ENCODE measurements at regions not wholly inside any gene's neighbourhood (a gene's known extent, or its start where the extent isn't known, plus 50 kb on each side); places are given as distances from the start of the nearest gene placed in this dataset.

DNA sequence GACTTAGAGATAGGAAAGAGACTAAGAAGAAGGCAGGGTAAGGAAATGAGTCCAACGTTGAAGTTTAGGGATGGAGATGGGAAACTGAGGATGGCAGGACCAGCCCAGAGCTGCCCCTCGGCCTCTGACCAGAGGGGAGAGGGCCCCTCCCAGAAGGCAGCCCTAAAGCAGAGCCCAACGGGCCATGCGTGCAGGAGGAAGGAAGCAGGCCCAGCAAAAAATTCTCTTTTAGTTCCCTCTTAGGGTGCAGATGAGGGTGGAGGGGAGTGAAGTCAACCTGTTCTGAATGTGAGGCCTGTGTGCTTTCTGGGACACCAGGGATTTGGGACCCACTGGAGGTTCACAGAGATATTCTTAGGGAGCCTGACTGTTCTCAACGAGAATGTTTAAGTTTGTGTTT lies 225.4 kb downstream of the RHOU start:
- H3K27ac ChIP-seq (ENCODE audit: low read length), result no peak overlapping the region
- H3K27me3 ChIP-seq (ENCODE audit: control insufficient read depth in 1 of 2, insufficient read depth in 2 of 2, low read length in 2 of 2), result no peaks in the 10 kb centered on the region
- H3K36me3 ChIP-seq (ENCODE audit: control insufficient read depth in 2 of 2, insufficient read depth in 2 of 2, low read length in 2 of 2), result no peaks in the 10 kb centered on the region
- H3K4me1 ChIP-seq (ENCODE audit: control insufficient read depth, insufficient read depth, low read length), result peaks cover 6% of the 10 kb centered on the region
- no peak overlapping the region for H3K4me3 ChIP-seq (ENCODE audit: low read length in 2 of 2)
- H3K9me3 ChIP-seq (ENCODE audit: control insufficient read depth in 2 of 2, low read length in 2 of 2), result no peaks in the 10 kb centered on the region
- H3K9ac ChIP-seq (ENCODE audit: low read length in 2 of 2), result no peak overlapping the region

GRCh38 chr1:228961511-228961910 lies 226.2 kb downstream of the RHOU start:
- H3K9me3 ChIP-seq (ENCODE audit: control insufficient read depth in 2 of 2, low read length in 2 of 2), result no peaks in the 10 kb centered on the region
- no peak overlapping the region for H3K9ac ChIP-seq (ENCODE audit: low read length in 2 of 2)
- H3K27me3 ChIP-seq (ENCODE audit: control insufficient read depth in 1 of 2, insufficient read depth in 2 of 2, low read length in 2 of 2), result no peaks in the 10 kb centered on the region
- H3K4me3 ChIP-seq (ENCODE audit: low read length in 2 of 2), result no peak overlapping the region
- H3K36me3 ChIP-seq (ENCODE audit: control insufficient read depth in 2 of 2, insufficient read depth in 2 of 2, low read length in 2 of 2), result no peaks in the 10 kb centered on the region
- peaks cover 6% of the 10 kb centered on the region for H3K4me1 ChIP-seq (ENCODE audit: control insufficient read depth, insufficient read depth, low read length)
- no peak overlapping the region for H3K27ac ChIP-seq (ENCODE audit: low read length)

DNA sequence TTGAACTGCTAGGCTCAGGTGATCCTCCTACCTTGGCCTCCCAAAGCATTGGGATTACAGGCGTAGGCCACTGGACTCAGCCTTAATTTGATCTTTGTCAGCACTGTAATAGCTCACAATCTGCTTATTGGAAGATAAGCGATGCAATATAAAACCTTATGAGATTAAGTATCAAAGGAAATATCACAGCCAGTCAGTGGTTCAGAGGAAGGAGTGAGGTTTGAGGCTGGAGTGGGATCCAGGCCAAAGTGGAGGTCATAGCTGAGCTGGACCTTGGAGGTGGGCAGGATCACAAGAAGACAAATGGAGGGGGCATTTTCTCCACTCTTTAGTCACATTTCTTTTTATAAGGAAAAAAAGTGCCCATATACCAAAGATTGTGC lies 228.5 kb downstream of the RHOU start:
- H3K4me3 ChIP-seq (ENCODE audit: low read length in 2 of 2), result no peak overlapping the region
- no peaks in the 10 kb centered on the region for H3K9me3 ChIP-seq (ENCODE audit: control insufficient read depth in 2 of 2, low read length in 2 of 2)
- H3K36me3 ChIP-seq (ENCODE audit: control insufficient read depth in 2 of 2, insufficient read depth in 2 of 2, low read length in 2 of 2), result no peaks in the 10 kb centered on the region
- H3K27me3 ChIP-seq (ENCODE audit: control insufficient read depth in 1 of 2, insufficient read depth in 2 of 2, low read length in 2 of 2), result no peaks in the 10 kb centered on the region
- H3K4me1 ChIP-seq (ENCODE audit: control insufficient read depth, insufficient read depth, low read length), result peaks cover 6% of the 10 kb centered on the region
- H3K27ac ChIP-seq (ENCODE audit: low read length), result peak overlapping the region; percentile 19
- H3K9ac ChIP-seq (ENCODE audit: low read length in 2 of 2), result no peak overlapping the region

DNA sequence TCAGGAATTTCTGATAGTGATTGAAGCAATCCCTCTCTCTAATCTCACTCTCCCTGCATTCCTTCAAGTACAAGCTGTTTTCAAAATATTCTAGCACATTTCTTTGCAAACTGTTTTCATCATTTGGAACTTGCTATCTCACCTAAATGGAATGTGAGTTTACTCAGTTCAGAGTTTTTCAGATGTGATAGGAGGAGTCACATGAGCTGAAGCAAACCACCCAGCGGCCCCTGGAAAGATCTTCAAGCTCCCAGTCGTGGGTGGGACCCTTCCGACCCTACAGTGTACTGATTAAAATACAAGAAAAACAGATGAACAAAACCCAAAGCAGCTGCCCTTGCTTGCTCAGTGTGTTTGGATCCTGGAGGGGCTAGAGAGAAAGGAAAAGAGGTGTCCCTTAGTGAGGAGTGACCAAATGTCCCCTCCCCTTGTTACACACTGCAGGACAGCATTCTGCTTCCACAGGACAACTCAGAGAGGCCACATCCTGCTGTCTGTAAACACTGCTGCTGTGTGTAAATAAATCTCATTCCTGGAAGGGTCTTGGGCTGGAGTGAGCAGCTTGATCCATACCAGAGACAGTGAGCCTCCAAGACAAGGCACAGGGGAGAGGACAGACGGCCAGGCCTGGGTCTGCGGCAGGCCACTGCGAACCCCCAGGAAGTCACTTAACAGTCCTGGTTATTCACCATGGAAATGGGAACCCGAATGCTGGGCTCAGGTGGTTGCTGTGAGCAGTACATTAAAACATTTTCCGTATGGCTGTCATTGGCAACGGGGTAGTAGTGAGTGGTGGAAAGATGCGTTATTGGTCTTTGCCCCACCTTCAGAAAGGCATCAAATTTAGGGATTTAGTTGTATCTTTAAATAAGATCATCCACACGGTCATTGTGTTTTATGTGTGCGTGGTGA lies 229.2 kb downstream of the RHOU start:
- Histone ChIP-seq H3K9ac (ENCODE audit: low read length in 2 of 2) (peak overlapping the region in 1 of 2 donors; percentile 13), H3K27ac (ENCODE audit: low read length) (peak overlapping the region; percentile 12), H3K4me3 (ENCODE audit: low read length in 2 of 2) (no peak overlapping the region), H3K36me3 (ENCODE audit: control insufficient read depth in 2 of 2, insufficient read depth in 2 of 2, low read length in 2 of 2) (no peaks in the 10 kb centered on the region), H3K27me3 (ENCODE audit: control insufficient read depth in 1 of 2, insufficient read depth in 2 of 2, low read length in 2 of 2) (no peaks in the 10 kb centered on the region), H3K4me1 (ENCODE audit: control insufficient read depth, insufficient read depth, low read length) (peaks cover 6% of the 10 kb centered on the region), H3K9me3 (ENCODE audit: control insufficient read depth in 2 of 2, low read length in 2 of 2) (no peaks in the 10 kb centered on the region)

DNA sequence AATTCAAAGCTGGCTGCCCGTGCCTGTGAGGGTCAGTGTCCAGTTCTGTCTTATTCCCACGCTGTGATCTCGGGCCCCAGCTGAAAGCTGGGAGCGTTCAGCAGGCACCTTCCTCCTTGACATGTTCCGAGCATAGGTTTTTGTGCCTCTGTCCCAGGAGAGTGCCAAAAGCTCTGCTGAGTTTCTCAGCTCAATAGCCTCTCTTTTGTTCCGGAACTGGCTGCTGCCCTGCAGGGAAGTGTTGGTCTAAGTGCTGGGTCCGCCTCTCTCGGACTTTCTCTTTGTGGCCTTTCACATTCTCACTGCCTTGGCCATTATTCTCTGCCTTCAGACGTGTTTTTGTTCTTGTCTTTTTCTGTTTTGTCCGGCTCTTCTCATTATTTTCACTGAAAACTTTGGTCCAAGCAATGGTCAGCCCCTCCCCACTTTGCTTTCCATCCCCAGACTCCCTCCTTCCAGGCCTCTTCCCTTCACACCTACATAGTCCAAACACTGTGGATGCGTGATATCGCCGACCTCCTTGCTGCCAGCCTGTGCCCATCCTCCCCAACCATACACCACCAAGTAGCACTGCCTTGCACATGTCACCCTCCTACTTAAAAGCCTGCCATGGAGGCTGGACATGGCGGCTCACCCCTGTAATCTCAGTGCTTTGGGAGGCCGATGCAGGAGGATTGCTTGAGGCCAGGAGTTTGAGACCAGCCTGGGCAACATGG lies 233.8 kb downstream of the RHOU start:
- Histone ChIP-seq H3K4me1 (ENCODE audit: control insufficient read depth, insufficient read depth, low read length) (peaks cover 6% of the 10 kb centered on the region), H3K36me3 (ENCODE audit: control insufficient read depth in 2 of 2, insufficient read depth in 2 of 2, low read length in 2 of 2) (no peaks in the 10 kb centered on the region), H3K4me3 (ENCODE audit: low read length in 2 of 2) (no peak overlapping the region), H3K9me3 (ENCODE audit: control insufficient read depth in 2 of 2, low read length in 2 of 2) (no peaks in the 10 kb centered on the region), H3K9ac (ENCODE audit: low read length in 2 of 2) (no peak overlapping the region), H3K27me3 (ENCODE audit: control insufficient read depth in 1 of 2, insufficient read depth in 2 of 2, low read length in 2 of 2) (no peaks in the 10 kb centered on the region), H3K27ac (ENCODE audit: low read length) (no peak overlapping the region)

GRCh38 chr1:228969953-228970800 lies 234.9 kb downstream of the RHOU start:
- Histone ChIP-seq H3K9me3 (ENCODE audit: control insufficient read depth in 2 of 2, low read length in 2 of 2) (no peaks in the 10 kb centered on the region), H3K36me3 (ENCODE audit: control insufficient read depth in 2 of 2, insufficient read depth in 2 of 2, low read length in 2 of 2) (no peaks in the 10 kb centered on the region), H3K4me3 (ENCODE audit: low read length in 2 of 2) (no peak overlapping the region), H3K27me3 (ENCODE audit: control insufficient read depth in 1 of 2, insufficient read depth in 2 of 2, low read length in 2 of 2) (no peaks in the 10 kb centered on the region), H3K9ac (ENCODE audit: low read length in 2 of 2) (no peak overlapping the region), H3K27ac (ENCODE audit: low read length) (no peak overlapping the region), H3K4me1 (ENCODE audit: control insufficient read depth, insufficient read depth, low read length) (no peaks in the 10 kb centered on the region)

DNA sequence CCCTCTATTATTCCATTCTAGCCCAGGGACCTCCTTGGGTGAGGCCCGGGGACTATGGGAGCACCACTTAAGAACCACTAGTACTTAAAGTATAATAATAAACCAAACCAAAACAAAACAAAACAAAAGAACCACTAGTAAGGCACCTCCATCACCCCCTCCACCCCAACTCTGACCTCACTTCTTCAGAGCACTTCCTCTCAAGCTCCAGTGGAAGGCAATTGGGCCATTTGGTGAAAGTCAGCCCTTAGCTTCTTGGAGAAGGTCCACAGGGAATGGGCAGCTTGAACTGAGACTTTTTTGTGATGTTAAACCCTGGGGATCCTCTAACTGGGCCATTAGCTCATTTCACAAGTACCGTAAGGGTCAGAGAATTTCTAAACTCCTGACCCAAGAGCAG lies 237.3 kb downstream of the RHOU start:
- Histone ChIP-seq H3K4me3 (ENCODE audit: low read length in 2 of 2) (no peak overlapping the region), H3K27me3 (ENCODE audit: control insufficient read depth in 1 of 2, insufficient read depth in 2 of 2, low read length in 2 of 2) (no peaks in the 10 kb centered on the region), H3K9ac (ENCODE audit: low read length in 2 of 2) (no peak overlapping the region), H3K27ac (ENCODE audit: low read length) (no peak overlapping the region), H3K9me3 (ENCODE audit: control insufficient read depth in 2 of 2, low read length in 2 of 2) (no peaks in the 10 kb centered on the region), H3K4me1 (ENCODE audit: control insufficient read depth, insufficient read depth, low read length) (no peaks in the 10 kb centered on the region), H3K36me3 (ENCODE audit: control insufficient read depth in 2 of 2, insufficient read depth in 2 of 2, low read length in 2 of 2) (no peaks in the 10 kb centered on the region)

DNA sequence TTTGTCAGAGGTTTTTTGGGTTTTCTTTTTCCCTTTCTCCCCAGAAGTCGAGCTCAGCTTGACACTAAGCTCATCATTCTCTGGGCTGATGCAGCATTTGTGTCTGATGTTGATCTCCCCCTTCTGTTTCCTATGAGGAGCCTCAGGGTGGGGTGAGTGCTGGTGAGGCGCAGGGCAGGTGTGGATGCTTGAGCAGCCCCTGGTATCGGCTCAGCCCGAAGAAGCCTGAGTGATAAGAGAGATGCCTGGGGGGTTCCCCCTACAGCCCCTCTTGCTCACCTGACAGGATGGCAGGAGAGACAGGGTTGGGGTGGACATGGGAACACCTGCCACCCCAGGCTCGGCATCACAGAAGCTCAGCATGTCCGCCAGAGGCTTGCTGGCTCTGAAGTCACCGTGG lies 239.0 kb downstream of the RHOU start:
- Histone ChIP-seq H3K4me3 (ENCODE audit: low read length in 2 of 2) (no peak overlapping the region), H3K27me3 (ENCODE audit: control insufficient read depth in 1 of 2, insufficient read depth in 2 of 2, low read length in 2 of 2) (no peaks in the 10 kb centered on the region), H3K36me3 (ENCODE audit: control insufficient read depth in 2 of 2, insufficient read depth in 2 of 2, low read length in 2 of 2) (no peaks in the 10 kb centered on the region), H3K9ac (ENCODE audit: low read length in 2 of 2) (no peak overlapping the region), H3K4me1 (ENCODE audit: control insufficient read depth, insufficient read depth, low read length) (peaks cover 11% of the 10 kb centered on the region), H3K9me3 (ENCODE audit: control insufficient read depth in 2 of 2, low read length in 2 of 2) (no peaks in the 10 kb centered on the region), H3K27ac (ENCODE audit: low read length) (no peak overlapping the region)

- Histone ChIP-seq H3K4me1 (ENCODE audit: control insufficient read depth, insufficient read depth, low read length) (peaks cover 18% of the 10 kb centered on the region), H3K27me3 (ENCODE audit: control insufficient read depth in 1 of 2, insufficient read depth in 2 of 2, low read length in 2 of 2) (no peaks in the 10 kb centered on the region), H3K27ac (ENCODE audit: low read length) (no peak overlapping the region), H3K9ac (ENCODE audit: low read length in 2 of 2) (no peak overlapping the region), H3K9me3 (ENCODE audit: control insufficient read depth in 2 of 2, low read length in 2 of 2) (no peaks in the 10 kb centered on the region), H3K4me3 (ENCODE audit: low read length in 2 of 2) (no peak overlapping the region), H3K36me3 (ENCODE audit: control insufficient read depth in 2 of 2, insufficient read depth in 2 of 2, low read length in 2 of 2) (no peaks in the 10 kb centered on the region)
These were observed 240.1 kb downstream of the RHOU start for GRCh38 chr1:228975238-228975907.

DNA sequence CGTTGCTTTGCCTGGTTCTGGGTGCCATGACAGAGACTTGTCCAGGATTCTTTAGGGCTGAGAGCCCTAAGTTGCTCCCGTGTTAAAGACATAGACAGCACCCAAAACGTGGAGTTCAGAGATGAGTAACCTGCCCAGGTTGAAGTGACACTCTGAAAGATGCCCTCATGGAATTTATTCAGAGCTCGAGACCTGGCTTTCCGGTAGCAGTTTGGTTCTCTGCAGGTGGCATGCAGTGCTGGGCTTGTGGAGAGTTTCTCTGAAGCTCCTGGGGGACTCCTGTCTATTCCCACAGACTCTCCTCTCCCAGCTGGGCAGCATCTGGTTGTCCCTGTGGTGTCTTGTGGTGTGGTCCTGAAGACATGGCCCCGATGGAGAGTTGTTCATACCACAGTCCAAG lies 241.0 kb downstream of the RHOU start:
- no peak overlapping the region for H3K9ac ChIP-seq (ENCODE audit: low read length in 2 of 2)
- H3K27ac ChIP-seq (ENCODE audit: low read length), result no peak overlapping the region
- no peaks in the 10 kb centered on the region for H3K27me3 ChIP-seq (ENCODE audit: control insufficient read depth in 1 of 2, insufficient read depth in 2 of 2, low read length in 2 of 2)
- H3K4me1 ChIP-seq (ENCODE audit: control insufficient read depth, insufficient read depth, low read length), result peaks cover 19% of the 10 kb centered on the region
- H3K9me3 ChIP-seq (ENCODE audit: control insufficient read depth in 2 of 2, low read length in 2 of 2), result no peaks in the 10 kb centered on the region
- H3K36me3 ChIP-seq (ENCODE audit: control insufficient read depth in 2 of 2, insufficient read depth in 2 of 2, low read length in 2 of 2), result no peaks in the 10 kb centered on the region
- no peak overlapping the region for H3K4me3 ChIP-seq (ENCODE audit: low read length in 2 of 2)

Data from stomach smooth muscle (tissue), 2 donors.